Keratinocyte (primary cell): ENCODE measurements at regions not wholly inside any gene's neighbourhood (a gene's known extent, or its start where the extent isn't known, plus 50 kb on each side); places are given as distances from the start of the nearest gene placed in this dataset.

Experiments used
- DNase-seq: peaks from one replicate; pipeline ENCODE4 v3.0.0-alpha.2; 2011; ENCODE audit warnings: low read depth, missing footprints, low spot score
- FAIRE-seq: peaks from 2 replicates; lab custom pipeline; 2011; peaks lifted over from hg19 to GRCh38; lab: Jason Lieb, UNC
- H2AFZ ChIP-seq: 2 replicates; pipeline ENCODE4 v1.6.0; 2012; ENCODE audit warnings: low read length, control low read depth, inconsistent platforms; ENCODE audit not compliant: control insufficient read depth
- H3K27ac ChIP-seq: 2 replicates; pipeline ENCODE4 v1.5.1; 2011; ENCODE audit warnings: low read length; ENCODE audit not compliant: control insufficient read depth, insufficient read depth
- H3K27me3 ChIP-seq: 3 replicates; pipeline ENCODE4 v1.6.0; 2011; ENCODE audit warnings: low read length; ENCODE audit not compliant: control insufficient read depth, insufficient read depth; ENCODE audit errors: extremely low read depth
- H3K36me3 ChIP-seq, 2 experiments: 2 replicates in 1 of 2; 3 replicates in 1 of 2; pipeline ENCODE4 v1.5.1; 2011; ENCODE audit warnings: low read length in 2 of 2, mild to moderate bottlenecking in 1 of 2; ENCODE audit not compliant: control insufficient read depth in 2 of 2, insufficient read depth in 2 of 2; ENCODE audit errors: extremely low read depth in 1 of 2
- H3K4me1 ChIP-seq: 3 replicates; pipeline ENCODE4 v1.5.1; 2011; ENCODE audit warnings: low read length; ENCODE audit not compliant: control insufficient read depth, insufficient read depth; ENCODE audit errors: extremely low read depth
- H3K4me2 ChIP-seq: 3 replicates; pipeline ENCODE4 v1.6.0; 2011; ENCODE audit warnings: low read depth, low read length; ENCODE audit not compliant: control insufficient read depth, insufficient read depth; ENCODE audit errors: extremely low read depth
- H3K4me3 ChIP-seq, 3 experiments: fragments of 200-600 bp in 1 of 3; sonication (generic) in 1 of 3; 2 replicates in 2 of 3; 3 replicates in 1 of 3; pipeline ENCODE4 v1.5.1; 2011 to 2016; ENCODE audit warnings: low read length in 3 of 3, mild to moderate bottlenecking in 3 of 3, control low read depth in 2 of 3, inconsistent platforms in 1 of 3, low read depth in 1 of 3, mixed read lengths in 1 of 3, mixed run types in 1 of 3, moderate library complexity in 1 of 3; ENCODE audit not compliant: control insufficient read depth in 2 of 3, insufficient read depth in 2 of 3; ENCODE audit errors: extremely low read depth in 1 of 3
- H3K79me2 ChIP-seq: 2 replicates; pipeline ENCODE4 v1.6.0; 2012; ENCODE audit warnings: low read length; ENCODE audit not compliant: control insufficient read depth, insufficient read depth
- H3K9ac ChIP-seq: 3 replicates; pipeline ENCODE4 v1.6.0; 2011; ENCODE audit warnings: low read length; ENCODE audit not compliant: control insufficient read depth, insufficient read depth; ENCODE audit errors: extremely low read depth
- H3K9me1 ChIP-seq: 3 replicates; pipeline ENCODE4 v1.6.0; 2011; ENCODE audit warnings: low read length; ENCODE audit not compliant: control insufficient read depth, insufficient read depth; ENCODE audit errors: extremely low read depth
- H3K9me3 ChIP-seq: 2 replicates; pipeline ENCODE4 v1.5.1; 2012; ENCODE audit warnings: low read depth, low read length; ENCODE audit not compliant: control insufficient read depth
- H4K20me1 ChIP-seq: 3 replicates; pipeline ENCODE4 v1.6.0; 2011; ENCODE audit warnings: low read length; ENCODE audit not compliant: control insufficient read depth, insufficient read depth; ENCODE audit errors: extremely low read depth
- EZH2 ChIP-seq: IDR thresholded peaks from one replicate; pipeline ENCODE4 v1.6.1; 2012; ENCODE audit warnings: inconsistent platforms, mild to moderate bottlenecking, low read length, moderate library complexity
- dilution Hi-C: fragments of 300-500 bp; cut with MboI; formaldehyde crosslinking; loops from one replicate; pipeline ENCODE4 v1.7.0; 2020; ENCODE audit warnings: low sequenced_read_pairs; ENCODE audit not compliant: extremely low pct_ligation_motif_present
- TF ChIP-seq, protein P1 (sequence below), 3 experiments: IDR thresholded peaks in 1 of 3; conservative IDR thresholded peaks in 1 of 3; optimal IDR thresholded peaks in 1 of 3; 2 replicates in 2 of 3; 3 replicates in 1 of 3; pipeline versions ENCODE3 to v1.5.1; 2011; ENCODE audit warnings: low read length in 3 of 3, mild to moderate bottlenecking in 3 of 3, moderate library complexity in 2 of 3, control low read depth in 1 of 3, inconsistent platforms in 1 of 3; ENCODE audit not compliant: insufficient read depth in 2 of 3; ENCODE audit errors: extremely low read depth in 1 of 3

DNA sequence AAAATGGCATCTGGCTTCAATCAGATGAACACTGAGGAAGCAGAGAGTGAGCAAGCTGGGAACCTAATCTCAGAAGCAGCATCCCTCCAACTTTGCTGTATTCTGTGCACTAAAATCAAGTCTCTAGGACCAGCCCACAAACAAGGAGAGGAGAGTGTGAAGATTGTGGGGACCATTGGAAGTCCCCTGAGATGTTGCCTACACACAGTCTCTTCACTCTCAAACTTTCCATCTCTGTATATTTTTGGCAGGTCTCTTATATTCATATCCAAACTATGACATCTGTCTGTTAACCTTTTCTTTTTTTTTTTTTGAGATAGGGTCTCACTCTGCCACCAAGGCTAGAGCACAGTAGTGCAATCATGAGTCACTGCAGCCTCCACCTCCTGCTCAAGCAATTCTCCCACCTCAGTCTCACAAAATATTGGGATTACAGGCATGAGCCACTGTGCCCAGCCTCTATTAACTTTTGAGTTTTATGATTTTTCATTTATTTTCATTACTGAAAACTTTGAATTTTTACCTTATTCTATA is 1096.4 kb downstream of the TBC1D22A start:
- Histone ChIP-seq H2AFZ (no peak overlapping the region), H3K9me1 (no peaks in the 10 kb centered on the region), H3K36me3 (no peaks in the 10 kb centered on the region), H3K4me1 (no peaks in the 10 kb centered on the region), H3K9ac (no peak overlapping the region), H4K20me1 (no peaks in the 10 kb centered on the region), H3K79me2 (no peaks in the 10 kb centered on the region), H3K9me3 (peaks cover 5% of the 10 kb centered on the region), H3K27me3 (no peaks in the 10 kb centered on the region), H3K4me3 (no peak overlapping the region), H3K27ac (no peak overlapping the region), H3K4me2 (no peak overlapping the region)
- dilution Hi-C loops = no loop called here
- DNase-seq (no peak), FAIRE-seq (no peak)
- TF ChIP-seq, protein P1, sequence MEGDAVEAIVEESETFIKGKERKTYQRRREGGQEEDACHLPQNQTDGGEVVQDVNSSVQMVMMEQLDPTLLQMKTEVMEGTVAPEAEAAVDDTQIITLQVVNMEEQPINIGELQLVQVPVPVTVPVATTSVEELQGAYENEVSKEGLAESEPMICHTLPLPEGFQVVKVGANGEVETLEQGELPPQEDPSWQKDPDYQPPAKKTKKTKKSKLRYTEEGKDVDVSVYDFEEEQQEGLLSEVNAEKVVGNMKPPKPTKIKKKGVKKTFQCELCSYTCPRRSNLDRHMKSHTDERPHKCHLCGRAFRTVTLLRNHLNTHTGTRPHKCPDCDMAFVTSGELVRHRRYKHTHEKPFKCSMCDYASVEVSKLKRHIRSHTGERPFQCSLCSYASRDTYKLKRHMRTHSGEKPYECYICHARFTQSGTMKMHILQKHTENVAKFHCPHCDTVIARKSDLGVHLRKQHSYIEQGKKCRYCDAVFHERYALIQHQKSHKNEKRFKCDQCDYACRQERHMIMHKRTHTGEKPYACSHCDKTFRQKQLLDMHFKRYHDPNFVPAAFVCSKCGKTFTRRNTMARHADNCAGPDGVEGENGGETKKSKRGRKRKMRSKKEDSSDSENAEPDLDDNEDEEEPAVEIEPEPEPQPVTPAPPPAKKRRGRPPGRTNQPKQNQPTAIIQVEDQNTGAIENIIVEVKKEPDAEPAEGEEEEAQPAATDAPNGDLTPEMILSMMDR (optimal IDR thresholded peaks at IDR 0.05 in 1 of 3, IDR thresholded peaks at IDR 0.05 in 1 of 3, conservative IDR thresholded peaks at IDR 0.05 in 1 of 3; ENCODE audit: extremely low read depth in 1 of 3, insufficient read depth in 2 of 3, low read length in 3 of 3) = no peak
- TF ChIP-seq EZH2 = no peak

DNA sequence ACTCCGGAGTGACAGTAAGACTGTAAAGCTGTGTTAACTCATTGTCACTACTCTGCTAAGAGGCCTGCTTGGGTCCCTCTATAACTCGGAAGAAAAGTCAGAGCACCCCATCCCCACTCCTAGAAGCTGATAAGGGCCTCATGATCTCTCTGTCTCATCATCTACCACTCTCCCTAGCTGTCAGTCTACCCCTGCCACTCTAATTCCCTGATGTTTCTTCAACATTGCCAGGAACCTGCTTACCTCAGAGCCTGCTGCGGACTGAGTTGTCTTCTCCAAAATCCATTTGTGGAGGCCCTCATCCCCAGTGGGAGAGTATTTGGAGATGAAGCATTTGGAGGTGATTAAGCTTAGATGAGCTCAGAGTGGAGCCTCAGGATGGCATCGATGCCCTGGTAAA is 1092.2 kb downstream of the TBC1D22A start:
- no peak for FAIRE-seq

More for the DNA sequence above, 1092.2 kb downstream of the TBC1D22A start:
- H3K4me2 ChIP-seq = no peak overlapping the region
- no peak overlapping the region for H3K9ac ChIP-seq
- no peak overlapping the region for H3K27ac ChIP-seq
- no peaks in the 10 kb centered on the region for H3K27me3 ChIP-seq
- H3K79me2 ChIP-seq = no peaks in the 10 kb centered on the region
- H3K4me1 ChIP-seq = no peaks in the 10 kb centered on the region
- no peak for DNase-seq
- H3K9me3 ChIP-seq = peaks cover 5% of the 10 kb centered on the region
- H3K36me3 ChIP-seq = no peaks in the 10 kb centered on the region
- no peak overlapping the region for H3K4me3 ChIP-seq
- H3K9me1 ChIP-seq = no peaks in the 10 kb centered on the region
- dilution Hi-C loops = no loop called here
- TF ChIP-seq, protein P1 (optimal IDR thresholded peaks at IDR 0.05 in 1 of 3, IDR thresholded peaks at IDR 0.05 in 1 of 3, conservative IDR thresholded peaks at IDR 0.05 in 1 of 3; ENCODE audit: extremely low read depth in 1 of 3, insufficient read depth in 2 of 3, low read length in 3 of 3) = no peak
- no peak for TF ChIP-seq EZH2
- no peak overlapping the region for H2AFZ ChIP-seq
- H4K20me1 ChIP-seq = no peaks in the 10 kb centered on the region
